ENCODE measurements at regions not wholly inside any gene's neighbourhood (a gene's known extent, or its start where the extent isn't known, plus 50 kb on each side); places are given as distances from the start of the nearest gene placed in this dataset.

GRCh38 chr15:39025321-39025720 lies 460.7 kb upstream of the RASGRP1 start:
- TF ChIP-seq POLR2A (IDR thresholded peaks at IDR 0.05), result no peak
- no peak for TF ChIP-seq POLR2AphosphoS5 (IDR thresholded peaks at IDR 0.05; ENCODE audit: insufficient read depth in 1 of 2, low read depth in 1 of 2)

All from vagina (tissue), 2 donors.